Lung (tissue), 11 donors: ENCODE measurements at regions not wholly inside any gene's neighbourhood (a gene's known extent, or its start where the extent isn't known, plus 50 kb on each side); places are given as distances from the start of the nearest gene placed in this dataset.
"Not testable (repeated sequence)": the region's sequence is repeated elsewhere in the genome, so short reads cannot be mapped to it uniquely, and the experiment has no call there.

Experiments
- ATAC-seq: fragments of 200-7000 bp; cut with Tn5 transposase; one replicate; pipeline ENCODE4 v1.9.1; 2020; ENCODE audit warnings: moderate number of reproducible peaks; ENCODE audit not compliant: insufficient read depth, low FRiP score
- DNase-seq, 3 donors: peaks; one replicate each; pipeline ENCODE4 v3.0.0-alpha.2; 2013 to 2017
- H3K27ac ChIP-seq, 2 donors: one replicate each; pipeline ENCODE4 v1.5.1; 2013; ENCODE audit warnings: mild to moderate bottlenecking in 2 of 2, moderate library complexity in 2 of 2, control low read depth in 1 of 2, inconsistent platforms in 1 of 2, low read depth in 1 of 2, low read length in 1 of 2
- H3K27me3 ChIP-seq, 3 donors: one replicate each; pipeline ENCODE4 v1.5.1; 2013; ENCODE audit warnings: low read length in 2 of 3; ENCODE audit not compliant: control insufficient read depth in 3 of 3, insufficient read depth in 3 of 3
- H3K36me3 ChIP-seq, 4 donors: one replicate each; pipeline ENCODE4 v1.5.1; 2013; ENCODE audit warnings: low read length in 4 of 4, mild to moderate bottlenecking in 1 of 4, moderate library complexity in 1 of 4; ENCODE audit not compliant: control insufficient read depth in 4 of 4, insufficient read depth in 4 of 4
- H3K4me1 ChIP-seq, 5 donors: one replicate each; pipeline ENCODE4 v1.5.1; 2013; ENCODE audit warnings: low read length in 5 of 5, mild to moderate bottlenecking in 2 of 5, moderate library complexity in 1 of 5; ENCODE audit not compliant: control insufficient read depth in 5 of 5, insufficient read depth in 5 of 5
- H3K4me3 ChIP-seq: one replicate; pipeline ENCODE4 v1.5.1; 2013; ENCODE audit warnings: mild to moderate bottlenecking, control low read depth, moderate library complexity
- H3K9ac ChIP-seq, 2 donors: one replicate each; pipeline ENCODE4 v1.5.1; 2013; ENCODE audit warnings: low read length in 2 of 2, control low read depth in 1 of 2; ENCODE audit not compliant: insufficient read depth in 1 of 2
- H3K9me3 ChIP-seq, 4 donors: one replicate each; pipeline ENCODE4 v1.5.1; 2013; ENCODE audit warnings: low read length in 3 of 4, mild to moderate bottlenecking in 1 of 4, moderate library complexity in 1 of 4; ENCODE audit not compliant: control insufficient read depth in 4 of 4, insufficient read depth in 3 of 4
- CTCF ChIP-seq: IDR thresholded peaks from 2 replicates; pipeline ENCODE4 v1.5.1; 2012; ENCODE audit warnings: mild to moderate bottlenecking; ENCODE audit errors: control extremely low read depth, extremely low read depth
- WGBS, 2 donors: extraction: QIAGEN DNeasy Blood & Tissue Kit; methylation state at CpG; one replicate each; pipeline ENCODE4 v1.1.7; 2013; 5-methylcytosine and 5-hydroxymethylcytosine counted together
- donor health status: control.
- donor health status: control.
- donor health status: Bipolar disorder and iron deficiency.
- donor health status: healthy.
- donor health status: DM: yes; HTN: yes; CAD: no.

DNA sequence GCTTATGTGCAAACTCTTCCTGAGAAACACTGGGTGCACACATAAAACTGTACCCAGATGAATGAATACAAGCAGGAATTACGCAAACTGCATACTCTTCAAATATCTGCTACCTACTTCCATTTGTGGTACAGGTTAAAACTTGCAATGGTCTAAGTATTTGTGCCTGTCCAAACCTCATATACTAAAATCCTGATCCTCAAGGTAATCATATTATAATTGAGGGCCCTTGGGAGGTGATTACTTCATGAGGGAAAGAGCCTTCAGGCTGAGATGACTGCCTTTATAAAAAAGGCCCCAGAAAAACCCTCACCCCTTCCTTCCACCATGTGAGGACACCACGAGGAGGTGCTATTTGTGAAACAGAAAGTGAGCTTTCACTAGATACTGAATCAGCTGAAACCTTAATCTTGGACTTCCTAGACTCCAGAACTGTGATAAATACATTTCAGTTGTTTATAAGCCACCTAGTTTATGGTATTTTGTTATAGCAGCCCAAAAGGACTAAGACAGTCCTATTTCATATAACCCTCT lies 1977.2 kb downstream of the PCDH7 start:
- no peak for TF ChIP-seq CTCF
- Histone ChIP-seq H3K9me3 (peaks cover 0 to 3% (median 0%) of the 10 kb centered on the region in 4 donors), H3K27me3 (no peaks in the 10 kb centered on the region), H3K36me3 (no peaks in the 10 kb centered on the region), H3K9ac (no peak overlapping the region), H3K4me1 (no peaks in the 10 kb centered on the region), H3K27ac (no peak overlapping the region), H3K4me3 (no peak overlapping the region)
- DNase-seq (no peak), ATAC-seq (no peak)
- WGBS, 2 donors: 58 to 77% methylated on average over 2 of the region's 2 CpGs

DNA sequence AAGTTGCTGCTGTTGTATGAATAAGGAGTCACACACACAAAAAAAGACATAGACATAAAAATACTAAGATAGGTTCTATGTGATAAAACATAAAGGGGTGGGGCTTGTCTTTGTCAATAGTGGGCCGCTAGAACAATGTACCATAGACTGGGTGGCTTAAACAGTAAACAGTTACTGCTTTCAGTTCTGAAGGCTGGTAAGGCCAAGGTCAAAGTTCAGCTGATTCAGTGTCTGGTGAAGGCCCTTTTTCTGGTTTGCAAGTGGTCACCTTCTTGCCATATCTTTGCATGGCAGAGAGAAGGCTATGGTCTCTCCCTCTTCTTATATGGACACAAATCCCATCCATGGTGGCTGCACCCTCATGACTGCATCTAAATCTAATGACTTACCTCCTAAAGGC lies 1980.7 kb downstream of the PCDH7 start:
- ATAC-seq (no peak), DNase-seq (no peak)
- TF ChIP-seq CTCF: no peak
- 77 to 85% methylated on average over 1 of the region's 1 CpG for WGBS, 2 donors
- H3K27ac ChIP-seq: no peak overlapping the region
- H3K36me3 ChIP-seq: no peaks in the 10 kb centered on the region
- no peaks in the 10 kb centered on the region for H3K9me3 ChIP-seq
- H3K4me3 ChIP-seq: no peak overlapping the region
- H3K4me1 ChIP-seq: no peaks in the 10 kb centered on the region
- no peak overlapping the region for H3K9ac ChIP-seq
- no peaks in the 10 kb centered on the region for H3K27me3 ChIP-seq

- ATAC-seq: no peak
- Histone ChIP-seq H3K36me3 (no peaks in the 10 kb centered on the region), H3K4me1 (no peaks in the 10 kb centered on the region), H3K9me3 (no peaks in the 10 kb centered on the region), H3K27ac (no peak overlapping the region), H3K4me3 (no peak overlapping the region), H3K9ac (no peak overlapping the region), H3K27me3 (no peaks in the 10 kb centered on the region)
- DNase-seq: no peak
- WGBS, 2 donors: 66 to 74% methylated on average over 1 of the region's 1 CpG
- TF ChIP-seq CTCF: no peak
These were observed 1986.7 kb downstream of the PCDH7 start for GRCh38 chr4:32706893-32707292.

- H3K27ac ChIP-seq, H3K36me3 ChIP-seq, H3K4me1 ChIP-seq, H3K9me3 ChIP-seq, H3K27me3 ChIP-seq, H3K9ac ChIP-seq, DNase-seq, H3K4me3 ChIP-seq, ATAC-seq: not testable (repeated sequence)
- 89 to 94% methylated on average over 23 to 38 of the region's 42 CpGs for WGBS, 2 donors
These were observed 1996.0 kb downstream of the PCDH7 start for GRCh38 chr4:32716090-32716620.
